Umbilical cord (tissue), 1 donor: ENCODE measurements at regions not wholly inside any gene's neighbourhood (a gene's known extent, or its start where the extent isn't known, plus 50 kb on each side); places are given as distances from the start of the nearest gene placed in this dataset.
A peak's percentile ranks its signal among the peaks of the same experiment; 100 is the strongest.
"Not testable (repeated sequence)": the region's sequence is repeated elsewhere in the genome, so short reads cannot be mapped to it uniquely, and the experiment has no call there.

Experiments used
- DNase-seq: peaks from one replicate; pipeline ENCODE4 v3.0.0-alpha.2; 2015; ENCODE audit warnings: low spot score

DNA sequence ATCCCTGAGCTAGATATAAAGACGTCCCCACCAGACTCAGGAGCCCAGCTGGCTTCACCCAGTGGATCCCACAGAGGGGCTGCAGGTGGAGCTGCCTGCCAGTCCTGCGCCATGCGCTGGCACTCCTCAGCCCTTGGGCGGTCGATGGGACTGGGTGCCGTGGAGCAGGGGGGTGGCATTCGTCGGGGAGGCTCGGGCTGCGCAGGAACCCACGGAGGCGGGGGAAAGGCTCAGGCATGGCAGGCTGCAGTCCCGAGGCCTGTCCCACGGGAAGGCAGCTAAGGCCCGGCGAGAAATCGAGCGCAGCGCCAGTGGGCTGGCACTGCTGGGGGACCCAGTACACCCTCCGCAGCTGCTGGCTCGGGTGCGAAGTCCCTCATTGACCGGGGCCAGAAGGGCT, 555.1 kb upstream of the CDH10 start:
- DNase-seq = not testable (repeated sequence)

GRCh38 chr5:25190521-25191000, 545.8 kb upstream of the CDH10 start:
- DNase-seq = no peak

DNA sequence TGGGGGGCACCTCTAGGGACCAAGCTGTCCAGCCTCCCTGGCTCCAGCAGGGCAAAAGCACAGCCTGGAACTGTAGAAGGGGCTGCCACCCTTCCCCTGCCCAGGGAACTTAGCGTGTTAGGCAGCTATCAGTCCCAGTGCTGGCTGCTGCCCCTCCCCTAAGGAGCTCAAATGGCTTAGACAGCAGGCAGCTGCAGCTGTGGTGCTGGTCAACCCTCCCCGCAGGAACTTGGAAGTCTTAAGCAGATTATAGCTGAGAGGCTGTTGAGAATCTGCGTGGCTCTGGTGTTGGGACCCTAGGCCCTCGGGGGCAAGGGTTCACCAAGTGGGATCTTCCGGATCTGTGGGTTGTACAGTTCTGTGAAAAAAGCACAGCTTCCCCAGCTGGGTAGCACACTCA, 536.5 kb upstream of the CDH10 start:
- DNase-seq = no peak

DNA sequence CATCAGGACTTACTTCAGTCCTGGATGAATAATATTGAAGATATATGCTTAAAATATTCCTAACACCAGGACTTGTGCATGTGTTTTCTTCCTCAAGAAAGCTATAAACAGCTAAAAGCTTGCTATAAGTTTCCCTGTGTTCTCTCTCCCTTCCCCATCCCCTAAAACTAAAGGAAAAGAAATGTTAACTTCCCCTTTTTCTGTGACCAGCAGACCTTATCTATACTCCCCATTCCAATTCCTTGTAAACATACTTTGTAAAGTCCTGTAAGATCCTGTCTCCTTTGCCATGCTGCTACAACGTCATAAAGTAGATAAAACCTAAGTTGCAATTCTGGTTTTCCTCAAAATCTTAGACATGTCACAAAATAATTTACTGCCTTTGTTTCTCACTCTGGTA, 517.8 kb upstream of the CDH10 start:
- DNase-seq = peak; percentile 55

GRCh38 chr5:25160891-25161290, 516.1 kb upstream of the CDH10 start:
- no peak for DNase-seq

GRCh38 chr5:25150819-25151218, 506.0 kb upstream of the CDH10 start:
- peak; percentile 2 for DNase-seq

GRCh38 chr5:25128606-25129005, 483.8 kb upstream of the CDH10 start:
- no peak for DNase-seq

GRCh38 chr5:25119650-25120049, 474.9 kb upstream of the CDH10 start:
- peak; percentile 15 for DNase-seq

GRCh38 chr5:25107853-25108252, 463.1 kb upstream of the CDH10 start:
- DNase-seq = no peak

GRCh38 chr5:25099538-25099937, 454.8 kb upstream of the CDH10 start:
- no peak for DNase-seq

GRCh38 chr5:25095261-25095660, 450.5 kb upstream of the CDH10 start:
- DNase-seq = no peak

GRCh38 chr5:25094219-25094618, 449.4 kb upstream of the CDH10 start:
- DNase-seq = no peak

- peak; percentile 29 for DNase-seq
Observed at GRCh38 chr5:25091921-25092320, 447.1 kb upstream of the CDH10 start.

- DNase-seq = peak; percentile 14
Observed at GRCh38 chr5:25090854-25091253, 446.1 kb upstream of the CDH10 start.

GRCh38 chr5:25090275-25090674, 445.5 kb upstream of the CDH10 start:
- DNase-seq = no peak

DNA sequence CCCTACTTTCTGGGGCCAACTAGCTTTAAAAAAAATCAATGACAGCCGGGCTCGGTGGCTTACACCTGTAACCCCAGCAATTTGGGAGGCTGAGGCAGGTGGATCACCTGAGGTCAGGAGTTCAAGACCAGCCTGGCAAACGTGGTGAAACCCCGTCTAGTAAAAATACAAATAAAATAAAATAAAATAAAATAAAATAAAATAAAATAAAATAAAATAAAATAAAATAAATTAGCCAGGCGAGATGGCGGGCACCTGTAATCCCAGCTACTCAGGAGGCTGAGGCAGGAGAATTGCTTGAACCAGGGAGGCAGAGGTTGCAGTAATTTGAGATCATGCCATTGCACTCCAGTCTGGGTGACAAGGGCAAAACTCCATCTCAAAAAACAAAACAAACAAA, 443.9 kb upstream of the CDH10 start:
- not testable (repeated sequence) for DNase-seq

DNA sequence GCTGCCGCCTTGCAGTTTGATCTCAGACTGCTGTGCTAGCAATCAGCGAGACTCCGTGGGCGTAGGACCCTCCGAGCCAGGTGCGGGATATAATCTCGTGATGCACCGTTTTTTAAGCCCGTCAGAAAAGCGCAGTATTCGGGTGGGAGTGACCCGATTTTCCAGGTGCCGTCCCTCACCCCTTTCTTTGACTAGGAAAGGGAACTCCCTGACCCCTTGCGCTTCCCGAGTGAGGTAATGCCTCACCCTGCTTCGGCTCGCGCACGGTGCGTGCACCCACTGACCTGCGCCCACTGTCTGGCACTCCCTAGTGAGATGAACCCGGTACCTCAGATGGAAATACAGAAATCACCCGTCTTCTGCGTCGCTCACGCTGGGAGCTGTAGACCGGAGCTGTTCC, 438.5 kb upstream of the CDH10 start:
- not testable (repeated sequence) for DNase-seq

DNA sequence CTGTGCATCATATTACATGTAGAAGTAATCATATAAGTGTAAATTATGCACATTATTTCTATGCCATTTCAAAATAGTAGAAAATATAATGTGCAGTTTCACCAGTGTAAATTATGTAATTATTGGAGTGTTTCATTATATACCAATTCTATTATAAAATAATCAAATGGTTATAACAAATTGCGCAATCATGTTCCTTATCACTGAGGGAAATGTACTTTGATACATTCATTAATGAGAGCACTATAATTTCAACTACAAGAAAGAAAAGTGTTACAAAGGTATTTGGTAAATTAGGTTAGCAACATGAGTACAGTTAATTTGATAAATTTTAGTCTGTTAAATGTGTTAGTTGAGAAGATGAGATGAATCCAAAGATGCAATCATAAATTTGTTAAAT, 421.5 kb upstream of the CDH10 start:
- DNase-seq = no peak

- no peak for DNase-seq
Observed at GRCh38 chr5:25064306-25064705, 419.5 kb upstream of the CDH10 start.

DNA sequence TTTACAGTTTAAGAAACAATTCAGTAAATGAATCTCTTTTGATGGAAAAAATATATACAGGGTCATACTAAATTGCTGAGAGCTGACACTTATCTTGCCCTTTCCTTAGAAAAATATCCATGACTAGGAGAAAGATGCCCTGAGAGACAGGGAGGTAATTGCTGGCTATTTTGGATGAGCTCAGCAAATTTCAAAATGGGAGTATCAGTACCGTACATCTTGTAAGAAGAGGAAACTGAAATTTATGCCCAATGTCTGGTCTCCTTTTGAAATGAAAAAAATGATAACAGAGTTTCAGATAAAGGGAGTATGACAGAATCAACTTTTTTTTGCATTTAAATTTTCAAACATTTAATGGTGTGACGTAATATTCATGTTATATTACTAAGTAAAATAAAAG, 415.8 kb upstream of the CDH10 start:
- no peak for DNase-seq

- DNase-seq = peak; percentile 13
Observed at GRCh38 chr5:25056836-25057235, 412.1 kb upstream of the CDH10 start.

DNA sequence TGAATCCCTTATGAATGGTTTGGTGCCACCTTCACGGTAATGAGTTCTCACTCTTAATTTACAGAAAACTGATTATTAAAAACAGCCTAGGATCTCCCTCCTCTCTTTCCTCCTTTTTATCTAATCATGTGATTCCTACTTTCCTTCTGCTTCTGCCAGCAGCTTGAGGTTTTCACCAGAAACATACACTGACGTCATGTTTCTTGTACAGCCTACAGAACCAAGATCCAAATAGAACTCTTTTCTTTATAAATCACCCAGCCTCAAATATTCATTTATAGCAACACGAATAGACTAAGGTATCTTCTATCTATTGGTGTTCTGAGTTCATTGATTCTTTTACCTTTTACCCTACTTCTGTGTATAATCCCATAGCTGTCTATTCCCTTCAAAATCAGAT, 388.9 kb upstream of the CDH10 start:
- no peak for DNase-seq

DNA sequence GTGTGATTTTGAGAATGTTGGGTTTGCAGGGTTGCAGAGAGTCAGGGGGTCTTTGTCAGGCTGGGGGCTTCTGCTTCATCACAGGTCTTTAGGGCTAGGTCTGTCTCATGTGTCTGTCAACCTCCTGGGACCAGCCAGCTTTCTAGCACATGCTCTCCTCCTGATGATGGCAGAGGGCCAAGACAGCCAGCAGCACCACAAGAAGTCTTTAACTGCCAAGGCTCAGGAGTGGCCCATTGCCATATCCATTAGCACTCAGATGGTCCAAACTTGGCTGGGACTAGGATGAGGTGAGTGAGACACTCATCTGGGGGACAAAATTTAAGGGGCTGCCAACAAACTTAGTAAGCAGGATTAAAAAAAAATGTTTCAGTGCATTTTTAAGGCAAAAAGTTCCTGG, 384.2 kb upstream of the CDH10 start:
- no peak for DNase-seq

GRCh38 chr5:25027526-25027925, 382.7 kb upstream of the CDH10 start:
- DNase-seq = no peak

DNA sequence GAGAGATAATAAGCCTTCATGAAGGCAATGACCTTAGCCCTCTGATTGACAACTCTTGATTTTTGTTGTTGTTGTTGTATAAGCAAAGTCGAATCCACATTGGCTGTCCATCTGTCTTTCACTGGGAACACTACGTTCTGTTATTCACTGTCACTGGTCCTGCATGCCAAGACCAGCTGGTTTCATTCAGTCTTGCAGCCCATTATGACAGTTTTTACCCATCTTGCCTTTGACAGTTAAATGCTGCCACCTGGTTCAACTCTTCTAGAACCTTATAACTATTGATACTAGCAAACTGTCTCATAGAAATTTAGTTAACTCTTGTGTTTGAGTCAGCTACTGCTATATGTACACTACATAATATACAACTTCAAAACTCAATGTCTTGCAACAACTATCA, 382.3 kb upstream of the CDH10 start:
- no peak for DNase-seq
